ENCODE measurements at regions not wholly inside any gene's neighbourhood (a gene's known extent, or its start where the extent isn't known, plus 50 kb on each side); places are given as distances from the start of the nearest gene placed in this dataset.

- POLR2A ChIA-PET: no interaction called here
- peaks cover 11% of the 10 kb centered on the region for H3K27me3 Mint-ChIP-seq
- H3K4me3 Mint-ChIP-seq: no peak overlapping the region
- H3K36me3 Mint-ChIP-seq: no peaks in the 10 kb centered on the region
- no peaks in the 10 kb centered on the region for H3K4me1 Mint-ChIP-seq
- DNase-seq: no peak
- H3K9me3 Mint-ChIP-seq: no peaks in the 10 kb centered on the region
- no peak for ATAC-seq (ENCODE audit: low read depth)
- H3K27ac Mint-ChIP-seq: no peak overlapping the region
Measured at GRCh38 chr1:232501854-232502253, 128.1 kb downstream of the SIPA1L2 start.

- Mint-ChIP-seq H3K27me3 (peaks cover 17% of the 10 kb centered on the region), H3K4me3 (no peak overlapping the region), H3K4me1 (no peaks in the 10 kb centered on the region), H3K9me3 (no peaks in the 10 kb centered on the region), H3K27ac (no peak overlapping the region), H3K36me3 (no peaks in the 10 kb centered on the region)
- POLR2A ChIA-PET: no interaction called here
- ATAC-seq (ENCODE audit: low read depth) (no peak), DNase-seq (no peak)
Measured at GRCh38 chr1:232499188-232499587, 130.7 kb downstream of the SIPA1L2 start.

GRCh38 chr1:232493869-232494268, 136.1 kb downstream of the SIPA1L2 start:
- no peaks in the 10 kb centered on the region for H3K36me3 Mint-ChIP-seq
- peaks cover 14% of the 10 kb centered on the region for H3K27me3 Mint-ChIP-seq
- no peaks in the 10 kb centered on the region for H3K9me3 Mint-ChIP-seq
- DNase-seq (no peak), ATAC-seq (ENCODE audit: low read depth) (no peak)
- POLR2A ChIA-PET: no interaction called here
- H3K27ac Mint-ChIP-seq: no peak overlapping the region
- no peak overlapping the region for H3K4me3 Mint-ChIP-seq
- H3K4me1 Mint-ChIP-seq: no peaks in the 10 kb centered on the region

- no peak overlapping the region for H3K27ac Mint-ChIP-seq
- H3K9me3 Mint-ChIP-seq: no peaks in the 10 kb centered on the region
- DNase-seq (no peak), ATAC-seq (ENCODE audit: low read depth) (no peak)
- peaks cover 4% of the 10 kb centered on the region for H3K27me3 Mint-ChIP-seq
- POLR2A ChIA-PET: no interaction called here
- no peak overlapping the region for H3K4me3 Mint-ChIP-seq
- no peaks in the 10 kb centered on the region for H3K36me3 Mint-ChIP-seq
- no peaks in the 10 kb centered on the region for H3K4me1 Mint-ChIP-seq
Measured at GRCh38 chr1:232489256-232489655, 140.7 kb downstream of the SIPA1L2 start.

GRCh38 chr1:232487236-232487635, 142.7 kb downstream of the SIPA1L2 start:
- H3K27ac Mint-ChIP-seq: no peak overlapping the region
- no peaks in the 10 kb centered on the region for H3K36me3 Mint-ChIP-seq
- H3K9me3 Mint-ChIP-seq: no peaks in the 10 kb centered on the region
- no peak overlapping the region for H3K4me3 Mint-ChIP-seq
- DNase-seq (no peak), ATAC-seq (ENCODE audit: low read depth) (no peak)
- no peaks in the 10 kb centered on the region for H3K4me1 Mint-ChIP-seq
- POLR2A ChIA-PET: no interaction called here
- peaks cover 2% of the 10 kb centered on the region for H3K27me3 Mint-ChIP-seq

GRCh38 chr1:232486454-232487207, 143.3 kb downstream of the SIPA1L2 start:
- DNase-seq (no peak), ATAC-seq (ENCODE audit: low read depth) (no peak)
- Mint-ChIP-seq H3K4me1 (no peaks in the 10 kb centered on the region), H3K4me3 (no peak overlapping the region), H3K9me3 (no peaks in the 10 kb centered on the region), H3K27ac (no peak overlapping the region), H3K27me3 (peaks cover 2% of the 10 kb centered on the region), H3K36me3 (no peaks in the 10 kb centered on the region)
- POLR2A ChIA-PET: no interaction called here

GRCh38 chr1:232486006-232486405, 143.9 kb downstream of the SIPA1L2 start:
- DNase-seq: no peak
- POLR2A ChIA-PET: no interaction called here
- Mint-ChIP-seq H3K4me3 (no peak overlapping the region), H3K9me3 (no peaks in the 10 kb centered on the region), H3K27ac (no peak overlapping the region), H3K27me3 (peaks cover 2% of the 10 kb centered on the region), H3K36me3 (no peaks in the 10 kb centered on the region), H3K4me1 (no peaks in the 10 kb centered on the region)
- ATAC-seq (ENCODE audit: low read depth): no peak

- Mint-ChIP-seq H3K9me3 (no peaks in the 10 kb centered on the region), H3K27ac (no peak overlapping the region), H3K36me3 (no peaks in the 10 kb centered on the region), H3K4me1 (no peaks in the 10 kb centered on the region), H3K27me3 (peaks cover 5% of the 10 kb centered on the region), H3K4me3 (no peak overlapping the region)
- ATAC-seq (ENCODE audit: low read depth) (no peak), DNase-seq (no peak)
- POLR2A ChIA-PET: no interaction called here
Measured at GRCh38 chr1:232484856-232485255, 145.1 kb downstream of the SIPA1L2 start.

- Mint-ChIP-seq H3K27me3 (peaks cover 5% of the 10 kb centered on the region), H3K27ac (no peak overlapping the region), H3K9me3 (no peaks in the 10 kb centered on the region), H3K4me1 (no peaks in the 10 kb centered on the region), H3K36me3 (no peaks in the 10 kb centered on the region), H3K4me3 (no peak overlapping the region)
- POLR2A ChIA-PET: no interaction called here
- ATAC-seq (ENCODE audit: low read depth) (no peak), DNase-seq (no peak)
Measured at GRCh38 chr1:232483826-232484225, 146.1 kb downstream of the SIPA1L2 start.

- Mint-ChIP-seq H3K9me3 (no peaks in the 10 kb centered on the region), H3K36me3 (no peaks in the 10 kb centered on the region), H3K4me3 (no peak overlapping the region), H3K27me3 (peaks cover 21% of the 10 kb centered on the region), H3K4me1 (no peaks in the 10 kb centered on the region), H3K27ac (no peak overlapping the region)
- DNase-seq: no peak
- ATAC-seq (ENCODE audit: low read depth): no peak
- POLR2A ChIA-PET: no interaction called here
Measured at GRCh38 chr1:232481091-232481490, 148.8 kb downstream of the SIPA1L2 start.

- no peaks in the 10 kb centered on the region for H3K4me1 Mint-ChIP-seq
- H3K9me3 Mint-ChIP-seq: peaks cover 3% of the 10 kb centered on the region
- H3K27me3 Mint-ChIP-seq: peaks cover 28% of the 10 kb centered on the region
- no peak overlapping the region for H3K4me3 Mint-ChIP-seq
- DNase-seq (no peak), ATAC-seq (ENCODE audit: low read depth) (no peak)
- no peaks in the 10 kb centered on the region for H3K36me3 Mint-ChIP-seq
- no peak overlapping the region for H3K27ac Mint-ChIP-seq
- POLR2A ChIA-PET: no interaction called here
Measured at GRCh38 chr1:232477728-232478127, 152.2 kb downstream of the SIPA1L2 start.

- H3K4me1 Mint-ChIP-seq: no peaks in the 10 kb centered on the region
- peaks cover 28% of the 10 kb centered on the region for H3K27me3 Mint-ChIP-seq
- no peak for DNase-seq
- POLR2A ChIA-PET: no interaction called here
- no peaks in the 10 kb centered on the region for H3K36me3 Mint-ChIP-seq
- no peak for ATAC-seq (ENCODE audit: low read depth)
- no peak overlapping the region for H3K4me3 Mint-ChIP-seq
- H3K27ac Mint-ChIP-seq: no peak overlapping the region
- peaks cover 3% of the 10 kb centered on the region for H3K9me3 Mint-ChIP-seq
Measured at GRCh38 chr1:232476538-232476950, 153.4 kb downstream of the SIPA1L2 start.

- H3K27ac Mint-ChIP-seq: no peak overlapping the region
- no peak for DNase-seq
- H3K36me3 Mint-ChIP-seq: no peaks in the 10 kb centered on the region
- H3K4me3 Mint-ChIP-seq: no peak overlapping the region
- H3K9me3 Mint-ChIP-seq: peaks cover 5% of the 10 kb centered on the region
- H3K27me3 Mint-ChIP-seq: peaks cover 26% of the 10 kb centered on the region
- POLR2A ChIA-PET: no interaction called here
- peaks cover 5% of the 10 kb centered on the region for H3K4me1 Mint-ChIP-seq
- no peak for ATAC-seq (ENCODE audit: low read depth)
Measured at GRCh38 chr1:232474826-232475225, 155.1 kb downstream of the SIPA1L2 start.

GRCh38 chr1:232473900-232474299, 156.0 kb downstream of the SIPA1L2 start:
- Mint-ChIP-seq H3K27ac (no peak overlapping the region), H3K9me3 (peaks cover 5% of the 10 kb centered on the region), H3K4me1 (peaks cover 5% of the 10 kb centered on the region), H3K36me3 (no peaks in the 10 kb centered on the region), H3K4me3 (no peak overlapping the region), H3K27me3 (peaks cover 26% of the 10 kb centered on the region)
- DNase-seq: no peak
- POLR2A ChIA-PET: no interaction called here
- no peak for ATAC-seq (ENCODE audit: low read depth)

GRCh38 chr1:232473324-232473723, 156.6 kb downstream of the SIPA1L2 start:
- Mint-ChIP-seq H3K36me3 (no peaks in the 10 kb centered on the region), H3K4me3 (no peak overlapping the region), H3K4me1 (peaks cover 5% of the 10 kb centered on the region), H3K27ac (no peak overlapping the region), H3K9me3 (peaks cover 5% of the 10 kb centered on the region), H3K27me3 (peaks cover 21% of the 10 kb centered on the region)
- POLR2A ChIA-PET: no interaction called here
- DNase-seq (no peak), ATAC-seq (ENCODE audit: low read depth) (no peak)

All from activated naive CD8-positive, alpha-beta T cell treated with anti-CD3 and anti-CD28 coated beads, Interleukin-2, amount 10 ng/mL, durations not matched to agents 7 days and 5 days (primary cell).